H1 (cell line): ENCODE measurements at regions not wholly inside any gene's neighbourhood (a gene's known extent, or its start where the extent isn't known, plus 50 kb on each side); places are given as distances from the start of the nearest gene placed in this dataset.

Source experiments
- CTCF ChIA-PET: fragments of 300-600 bp; sonication (Branson Sonifier 250); formaldehyde crosslinking; loops from one replicate; lab custom pipeline; 2021; ENCODE audit not compliant: partially characterized antibody; lab: Charles Lee
- POLR2A ChIA-PET: fragments of 300-600 bp; sonication (Branson Sonifier 250); formaldehyde crosslinking; loops from one replicate; lab custom pipeline; 2021; ENCODE audit warnings: inconsistent platforms; ENCODE audit not compliant: partially characterized antibody; lab: Charles Lee
- DNase-seq, 2 experiments: peaks; one replicate each; pipeline versions ENCODE4 v3.0.0 to v3.0.0-alpha.2; 2010 to 2022; ENCODE audit warnings: low spot score in 2 of 2, low read depth in 1 of 2, mixed read lengths in 1 of 2
- FAIRE-seq: peaks from 2 replicates; lab custom pipeline; 2011; peaks lifted over from hg19 to GRCh38; lab: Jason Lieb, UNC
- H2AFZ ChIP-seq: 2 replicates; pipeline ENCODE4 v1.8.1; 2012; ENCODE audit warnings: low read length, inconsistent platforms
- H2AK5ac ChIP-seq: 2 replicates; pipeline ENCODE4 v1.6.1; 2013; ENCODE audit warnings: low read depth, low read length
- H2BK120ac ChIP-seq: replicated peaks from 2 replicates; pipeline ENCODE3; 2013; ENCODE audit warnings: low read depth, low read length, inconsistent platforms
- H2BK12ac ChIP-seq: 2 replicates; pipeline ENCODE4 v1.6.1; 2013; ENCODE audit warnings: low read depth, low read length
- H2BK15ac ChIP-seq: 2 replicates; pipeline ENCODE4 v1.6.1; 2013; ENCODE audit warnings: low read length
- H2BK20ac ChIP-seq: 2 replicates; pipeline ENCODE4 v1.6.1; 2013; ENCODE audit warnings: low read length
- H2BK5ac ChIP-seq: 2 replicates; pipeline ENCODE4 v1.6.1; 2013; ENCODE audit warnings: low read depth, low read length
- H3K14ac ChIP-seq: 2 replicates; pipeline ENCODE4 v1.6.1; 2013; ENCODE audit warnings: inconsistent platforms; ENCODE audit not compliant: insufficient read length
- H3K18ac ChIP-seq: 2 replicates; pipeline ENCODE4 v1.6.1; 2013; ENCODE audit warnings: low read length; ENCODE audit errors: extremely low read depth
- H3K23ac ChIP-seq: 2 replicates; pipeline ENCODE4 v1.6.1; 2013; ENCODE audit warnings: inconsistent platforms; ENCODE audit not compliant: insufficient read length
- H3K23me2 ChIP-seq: 2 replicates; pipeline ENCODE4 v1.6.1; 2013; ENCODE audit warnings: low read depth, low read length
- H3K27ac ChIP-seq: 2 replicates; pipeline ENCODE4 v1.6.1; 2011; ENCODE audit warnings: low read depth, low read length, inconsistent platforms
- H3K27me3 ChIP-seq, 4 experiments: replicated peaks in 1 of 4; 1 replicate in 1 of 4; 2 replicates in 3 of 4; pipeline versions ENCODE4 v1.6.1 to v1.8.1; 2011 to 2013; ENCODE audit warnings: low read length in 3 of 4, mild to moderate bottlenecking in 3 of 4, inconsistent platforms in 2 of 4, mixed read lengths in 2 of 4, moderate library complexity in 1 of 4; ENCODE audit not compliant: control insufficient read depth in 3 of 4, insufficient read depth in 3 of 4; ENCODE audit errors: extremely low read depth in 1 of 4
- H3K36me3 ChIP-seq, 4 experiments: 2 replicates each; pipeline versions ENCODE4 v1.6.1 to v1.8.1; 2011 to 2013; ENCODE audit warnings: mild to moderate bottlenecking in 4 of 4, low read length in 3 of 4, moderate library complexity in 2 of 4, control low read depth in 1 of 4, inconsistent platforms in 1 of 4; ENCODE audit not compliant: insufficient read depth in 4 of 4, control insufficient read depth in 2 of 4
- H3K4ac ChIP-seq: replicated peaks from 2 replicates; pipeline ENCODE3; 2013; ENCODE audit warnings: low read length, low read depth, mixed read lengths, inconsistent platforms; ENCODE audit not compliant: insufficient read length
- H3K4me1 ChIP-seq, 4 experiments: replicated peaks in 1 of 4; 1 replicate in 1 of 4; 2 replicates in 3 of 4; pipeline versions ENCODE4 v1.6.1 to v1.8.1; 2011 to 2013; ENCODE audit warnings: low read length in 3 of 4, inconsistent platforms in 2 of 4, mixed read lengths in 1 of 4; ENCODE audit not compliant: insufficient read depth in 4 of 4, control insufficient read depth in 3 of 4
- H3K4me2 ChIP-seq, 2 experiments: 2 replicates each; pipeline versions ENCODE4 v1.6.1 to v1.8.1; 2011 to 2013; ENCODE audit warnings: low read depth in 2 of 2, low read length in 2 of 2, control low read depth in 1 of 2, inconsistent platforms in 1 of 2, mild to moderate bottlenecking in 1 of 2; ENCODE audit not compliant: insufficient read depth in 1 of 2
- H3K4me3 ChIP-seq, 4 experiments: fragments of 200-600, 300-600 bp in 1 of 4; sonication (generic), shearing (Covaris generic), sonication (Bioruptor Twin) in 1 of 4; 2 replicates each; pipeline versions ENCODE4 v1.5.1 to v1.8.1; 2011 to 2016; ENCODE audit warnings: low read length in 4 of 4, low read depth in 3 of 4, control low read depth in 2 of 4, inconsistent platforms in 2 of 4, mild to moderate bottlenecking in 2 of 4, mixed read lengths in 1 of 4, moderate library complexity in 1 of 4; ENCODE audit not compliant: insufficient read depth in 2 of 4; ENCODE audit errors: extremely low read depth in 1 of 4
- H3K56ac ChIP-seq: replicated peaks from 2 replicates; pipeline ENCODE3; 2013; ENCODE audit warnings: low read depth, mild to moderate bottlenecking, mixed read lengths, low read length, inconsistent platforms; ENCODE audit not compliant: insufficient read length
- H3K79me1 ChIP-seq: 2 replicates; pipeline ENCODE4 v1.6.1; 2013; ENCODE audit warnings: low read depth, low read length, control low read depth
- H3K79me2 ChIP-seq, 2 experiments: 2 replicates each; pipeline versions ENCODE4 v1.6.1 to v1.8.1; 2012 to 2013; ENCODE audit warnings: low read length in 2 of 2, mild to moderate bottlenecking in 2 of 2, inconsistent platforms in 1 of 2; ENCODE audit not compliant: insufficient read depth in 2 of 2, control insufficient read depth in 1 of 2
- H3K9ac ChIP-seq, 4 experiments: replicated peaks in 1 of 4; 1 replicate in 1 of 4; 2 replicates in 3 of 4; pipeline versions ENCODE4 v1.6.1 to v1.8.1; 2011 to 2013; ENCODE audit warnings: low read depth in 3 of 4, low read length in 3 of 4, control low read depth in 2 of 4, mild to moderate bottlenecking in 2 of 4, moderate library complexity in 2 of 4, inconsistent platforms in 1 of 4; ENCODE audit errors: extremely low read depth in 1 of 4
- H3K9me3 ChIP-seq, 2 experiments: 2 replicates each; pipeline versions ENCODE4 v1.6.1 to v1.8.1; 2012 to 2013; ENCODE audit warnings: mild to moderate bottlenecking in 2 of 2, moderate library complexity in 2 of 2, control low read depth in 1 of 2, inconsistent platforms in 1 of 2, low read depth in 1 of 2, low read length in 1 of 2, mixed read lengths in 1 of 2; ENCODE audit not compliant: insufficient read depth in 2 of 2
- H4K20me1 ChIP-seq, 2 experiments: replicated peaks in 1 of 2; 2 replicates each; pipeline versions ENCODE3 to v1.8.1; 2011 to 2013; ENCODE audit warnings: inconsistent platforms in 2 of 2, low read length in 2 of 2, mild to moderate bottlenecking in 1 of 2; ENCODE audit not compliant: insufficient read depth in 2 of 2, control insufficient read depth in 1 of 2
- H4K5ac ChIP-seq: 2 replicates; pipeline ENCODE4 v1.6.1; 2013; ENCODE audit warnings: low read length, low read depth, mixed read lengths, inconsistent platforms; ENCODE audit not compliant: insufficient read length
- H4K8ac ChIP-seq: 2 replicates; pipeline ENCODE4 v1.8.0; 2013; ENCODE audit warnings: mild to moderate bottlenecking, moderate library complexity, low read length, inconsistent platforms; ENCODE audit not compliant: insufficient read depth; ENCODE audit errors: extremely low read depth
- H4K91ac ChIP-seq: replicated peaks from 2 replicates; pipeline ENCODE3; 2013; ENCODE audit warnings: low read length, mixed read lengths, inconsistent platforms; ENCODE audit not compliant: insufficient read length
- CEBPB ChIP-seq: IDR thresholded peaks from 2 replicates; pipeline ENCODE4 v1.6.1; 2012; ENCODE audit warnings: low read depth, low read length
- HDAC6 ChIP-seq: IDR thresholded peaks from one replicate; pipeline ENCODE4 v1.7.1; 2012; ENCODE audit warnings: low read depth, mild to moderate bottlenecking, inconsistent platforms, low read length, moderate library complexity
- KDM5A ChIP-seq: fragments of 200-600 bp; IDR thresholded peaks from 2 replicates; pipeline ENCODE4 v1.7.1; 2012; ENCODE audit warnings: mild to moderate bottlenecking, low read length, inconsistent platforms, mixed read lengths

DNA sequence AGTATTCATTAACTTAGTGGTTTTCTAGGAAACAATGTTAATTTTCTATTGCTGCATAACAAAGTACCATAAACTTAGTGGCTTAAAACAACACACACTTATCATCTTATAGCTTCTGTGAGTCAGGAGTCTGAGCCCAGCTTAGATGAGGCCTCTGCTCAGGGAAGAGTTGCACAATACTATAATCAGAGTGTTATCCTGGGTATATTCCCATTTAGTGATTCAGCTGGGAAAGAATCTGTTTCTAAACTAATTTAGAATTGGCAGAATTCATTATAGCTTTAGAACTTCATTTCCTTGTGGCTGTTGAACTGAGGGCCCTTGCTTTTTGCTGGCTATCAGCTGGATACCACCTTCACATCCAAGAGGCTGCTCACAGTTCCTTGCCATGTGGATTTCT, 515.5 kb downstream of the BRINP3 start:
- Histone ChIP-seq H3K9me3 (no peaks in the 10 kb centered on the region), H3K36me3 (no peaks in the 10 kb centered on the region), H3K27ac (no peak overlapping the region), H3K56ac (no peak overlapping the region), H3K4ac (no peak overlapping the region), H3K9ac (no peak overlapping the region), H4K8ac (no peak overlapping the region), H2BK15ac (no peak overlapping the region), H3K23ac (no peak overlapping the region), H4K91ac (no peak overlapping the region), H3K4me3 (no peak overlapping the region), H3K18ac (no peak overlapping the region), H4K5ac (no peak overlapping the region), H2AK5ac (no peak overlapping the region), H3K79me1 (no peaks in the 10 kb centered on the region), H3K27me3 (no peaks in the 10 kb centered on the region), H2BK5ac (no peak overlapping the region), H3K23me2 (no peaks in the 10 kb centered on the region), H3K4me1 (no peaks in the 10 kb centered on the region), H3K79me2 (no peaks in the 10 kb centered on the region), H2BK12ac (no peak overlapping the region), H3K14ac (no peak overlapping the region), H2BK120ac (no peak overlapping the region), H2BK20ac (no peak overlapping the region), H4K20me1 (no peaks in the 10 kb centered on the region), H2AFZ (no peak overlapping the region), H3K4me2 (no peak overlapping the region)
- TF ChIP-seq HDAC6 (no peak), KDM5A (no peak), CEBPB (peak; percentile 19; the same call in 1 of the 2 replicates)
- DNase-seq (no peak), FAIRE-seq (no peak)
- ChIA-PET POLR2A (no interaction called here), CTCF (interaction anchor here (0.9 to 1.1 kb wide), 2 partner anchors 9 to 103 kb away, joined by 3 to 4 read pairs; no protein-coding TSS in a partner anchor)
